Activated naive CD4-positive, alpha-beta T cell treated with anti-CD3 and anti-CD28 coated beads for 36 hours (primary cell): ENCODE measurements at regions not wholly inside any gene's neighbourhood (a gene's known extent, or its start where the extent isn't known, plus 50 kb on each side); places are given as distances from the start of the nearest gene placed in this dataset.
"Not testable (repeated sequence)": the region's sequence is repeated elsewhere in the genome, so short reads cannot be mapped to it uniquely, and the experiment has no call there.

Source experiments
- CTCF ChIA-PET: fragments of 350-600 bp; sonication (Branson Sonifier 250); formaldehyde crosslinking; loops from one replicate; lab custom pipeline; 2021; ENCODE audit warnings: antibody characterized with exemption; lab: Charles Lee
- DNase-seq: peaks from one replicate; pipeline ENCODE4 v3.0.0-alpha.2; 2020
- H3K27ac Mint-ChIP-seq: one replicate; pipeline ENCODE4 v1.8.0; 2021; ENCODE audit warnings: mild to moderate bottlenecking, mixed read lengths
- H3K27me3 Mint-ChIP-seq: one replicate; pipeline ENCODE4 v1.8.0; 2021; ENCODE audit warnings: low read depth, mixed read lengths
- H3K36me3 Mint-ChIP-seq: one replicate; pipeline ENCODE4 v1.8.0; 2021; ENCODE audit warnings: low read depth, mixed read lengths
- H3K4me1 Mint-ChIP-seq: one replicate; pipeline ENCODE4 v1.8.0; 2021; ENCODE audit warnings: low read depth, mixed read lengths
- H3K4me3 Mint-ChIP-seq: one replicate; pipeline ENCODE4 v1.8.0; 2021; ENCODE audit warnings: mild to moderate bottlenecking, moderate library complexity, mixed read lengths
- H3K9me3 Mint-ChIP-seq: one replicate; pipeline ENCODE4 v1.8.0; 2021; ENCODE audit warnings: mixed read lengths
- intact Hi-C: fragments of 100-400 bp; cut with micrococcal nuclease; formaldehyde crosslinking; loops from one replicate; pipeline ENCODE4 v1.15.1; 2023

DNA sequence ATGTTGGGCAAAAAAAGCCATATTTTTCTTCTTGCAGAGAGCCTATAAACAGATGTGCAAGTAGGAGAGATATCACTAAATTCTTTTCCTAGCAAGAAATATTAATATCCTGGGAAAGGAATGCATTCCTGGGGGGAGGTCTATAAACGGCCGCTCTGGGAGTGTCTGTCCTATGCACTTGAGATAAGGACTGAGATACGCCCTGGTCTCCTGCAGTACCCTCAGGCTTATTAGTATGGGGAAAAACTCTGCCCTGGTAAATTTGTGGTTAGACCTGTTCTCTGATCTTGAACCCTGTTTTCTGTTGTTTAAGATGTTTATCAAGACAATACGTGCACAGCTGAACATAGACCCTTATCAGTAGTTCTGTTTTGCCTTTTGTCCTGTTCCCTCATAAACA lies 177.8 kb upstream of the PAQR3 start:
- DNase-seq, H3K4me3 Mint-ChIP-seq, intact Hi-C loops, CTCF ChIA-PET, H3K27ac Mint-ChIP-seq, H3K36me3 Mint-ChIP-seq, H3K4me1 Mint-ChIP-seq, H3K27me3 Mint-ChIP-seq: not testable (repeated sequence)
- peaks cover 31% of the 10 kb centered on the region for H3K9me3 Mint-ChIP-seq

DNA sequence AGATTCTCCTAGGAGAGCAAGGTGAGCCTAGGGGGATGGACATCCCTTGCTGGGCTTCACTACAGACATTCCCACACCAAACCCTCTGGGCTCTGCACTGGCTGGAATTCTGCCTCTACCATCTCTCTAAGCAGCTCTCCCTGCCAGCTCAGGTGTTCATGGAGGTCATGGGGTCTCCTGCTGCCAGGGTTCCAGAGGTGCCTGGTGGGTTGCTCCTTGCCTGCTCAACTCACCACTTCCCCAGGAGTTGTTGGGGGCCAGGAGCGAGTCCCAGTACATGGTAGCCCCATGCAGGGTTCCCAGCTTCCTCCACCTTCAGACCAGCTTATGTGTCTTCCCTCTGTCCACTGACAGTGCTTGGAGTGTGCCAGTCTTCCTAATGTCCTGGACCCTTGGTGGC lies 167.8 kb upstream of the PAQR3 start:
- no peak overlapping the region for H3K27ac Mint-ChIP-seq
- no peak for DNase-seq
- no peaks in the 10 kb centered on the region for H3K9me3 Mint-ChIP-seq
- no peak overlapping the region for H3K4me3 Mint-ChIP-seq
- intact Hi-C loops: no loop called here
- CTCF ChIA-PET: no interaction called here
- no peaks in the 10 kb centered on the region for H3K4me1 Mint-ChIP-seq
- H3K27me3 Mint-ChIP-seq: no peaks in the 10 kb centered on the region
- H3K36me3 Mint-ChIP-seq: no peaks in the 10 kb centered on the region

DNA sequence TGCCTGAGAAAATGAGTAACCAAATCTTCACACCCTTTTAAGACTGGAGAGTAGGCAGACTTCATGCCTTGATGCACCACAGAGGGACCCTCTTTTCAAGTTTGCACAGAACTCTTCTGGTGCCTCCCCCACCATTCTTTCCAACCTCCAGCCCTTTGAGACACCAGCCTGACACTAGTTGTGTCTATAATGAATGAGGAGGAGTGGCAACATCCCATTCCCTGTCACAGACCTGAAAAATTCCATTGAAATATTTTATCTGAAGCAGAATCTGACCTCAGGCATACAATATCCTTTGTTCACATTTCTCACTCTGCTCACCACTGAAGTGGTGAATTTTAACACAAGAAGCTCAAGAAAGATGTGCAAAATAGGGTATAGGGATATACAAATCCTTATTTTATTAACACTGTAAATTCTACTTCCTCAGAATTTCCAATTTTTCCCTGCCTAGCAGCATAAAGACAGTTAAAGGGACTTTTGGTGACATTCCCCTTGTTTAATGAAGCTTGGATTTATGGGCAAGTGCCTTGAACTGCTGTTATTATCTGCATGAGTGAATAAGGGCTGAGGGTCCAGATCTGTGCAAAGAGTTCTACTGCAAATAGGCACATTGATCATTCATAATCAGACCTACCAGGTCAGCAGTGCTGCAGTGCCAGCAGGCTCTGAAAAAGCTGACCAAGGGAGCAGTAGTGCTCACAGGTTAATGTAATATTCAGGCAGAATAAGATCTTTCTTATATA lies 149.9 kb upstream of the PAQR3 start:
- no peaks in the 10 kb centered on the region for H3K27me3 Mint-ChIP-seq
- no peaks in the 10 kb centered on the region for H3K9me3 Mint-ChIP-seq
- intact Hi-C loops: no loop called here
- no peaks in the 10 kb centered on the region for H3K4me1 Mint-ChIP-seq
- DNase-seq: no peak
- no peak overlapping the region for H3K4me3 Mint-ChIP-seq
- no peak overlapping the region for H3K27ac Mint-ChIP-seq
- H3K36me3 Mint-ChIP-seq: no peaks in the 10 kb centered on the region
- CTCF ChIA-PET: no interaction called here

DNA sequence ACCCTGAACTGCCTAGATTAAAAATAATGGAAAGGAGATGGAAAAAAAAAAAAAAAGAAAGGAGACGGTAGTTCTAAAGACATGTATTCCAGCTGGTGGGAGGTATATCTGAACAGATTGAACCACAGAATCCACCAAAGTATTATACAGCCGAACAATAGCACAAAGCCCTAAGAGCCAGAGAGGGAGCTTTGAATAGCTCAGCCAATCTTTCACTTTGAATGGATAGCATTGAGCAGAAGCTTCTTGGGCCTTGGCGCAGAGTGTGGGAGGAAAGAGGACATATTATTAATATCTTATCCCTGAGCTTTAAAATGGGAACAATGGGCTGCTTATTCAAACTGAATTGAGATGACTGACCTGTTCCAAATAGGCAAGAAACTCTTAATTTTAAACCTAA lies 147.8 kb upstream of the PAQR3 start:
- intact Hi-C loops: no loop called here
- DNase-seq: no peak
- H3K4me1 Mint-ChIP-seq: no peaks in the 10 kb centered on the region
- no peak overlapping the region for H3K4me3 Mint-ChIP-seq
- H3K27ac Mint-ChIP-seq: no peak overlapping the region
- H3K36me3 Mint-ChIP-seq: no peaks in the 10 kb centered on the region
- H3K9me3 Mint-ChIP-seq: peaks cover 2% of the 10 kb centered on the region
- CTCF ChIA-PET: interaction anchor here (0.6 kb wide), 1 partner anchor 27 kb away, joined by 4 read pairs; no protein-coding TSS in a partner anchor
- no peaks in the 10 kb centered on the region for H3K27me3 Mint-ChIP-seq

DNA sequence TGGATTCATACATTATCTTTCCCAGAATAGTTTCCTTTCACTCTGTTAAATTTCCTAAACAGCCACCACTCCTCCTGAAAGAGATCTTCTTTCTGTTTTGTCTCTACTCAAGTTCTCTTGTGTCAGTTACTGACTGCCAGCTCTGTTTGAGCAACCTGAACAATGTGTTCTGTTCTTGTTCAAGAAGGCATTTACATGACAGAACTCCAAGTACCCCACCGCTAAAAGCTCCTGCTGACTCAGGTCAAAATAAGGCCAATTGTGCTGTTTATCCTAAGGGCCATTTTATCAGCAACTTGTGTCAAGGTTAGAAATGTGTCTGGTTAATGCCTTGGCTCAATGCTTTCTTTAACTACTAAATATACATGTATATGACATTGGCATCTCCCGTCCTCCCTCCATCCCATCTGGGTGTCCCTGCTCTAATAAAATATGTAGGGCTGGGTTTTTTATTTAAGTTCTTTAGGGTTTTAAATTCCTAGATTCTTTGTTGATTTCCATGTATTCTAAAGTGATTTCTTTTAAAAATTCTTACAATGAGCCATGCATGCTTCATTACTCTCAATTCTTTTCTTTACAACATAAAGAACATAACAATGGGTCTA lies 144.3 kb upstream of the PAQR3 start:
- H3K36me3 Mint-ChIP-seq: no peaks in the 10 kb centered on the region

DNA sequence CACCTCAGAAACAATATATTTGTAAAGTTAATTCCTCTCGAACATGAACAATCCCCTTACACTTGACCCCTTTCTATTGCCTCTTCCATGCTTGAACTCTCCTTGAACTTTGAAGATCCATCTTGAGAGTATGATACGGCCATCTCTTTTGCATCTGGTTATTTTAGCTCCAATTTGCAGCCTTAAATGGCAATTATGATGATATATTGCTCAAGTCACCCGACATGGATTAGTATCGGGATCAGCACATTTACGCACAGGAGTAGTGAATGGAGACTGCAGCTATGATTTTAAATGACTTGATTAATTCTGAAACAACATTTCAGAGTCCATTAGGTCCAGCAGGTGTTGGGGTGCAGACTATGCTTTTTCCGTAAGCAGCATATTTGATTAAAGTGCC lies 143.8 kb upstream of the PAQR3 start:
- H3K4me3 Mint-ChIP-seq: no peak overlapping the region
- H3K36me3 Mint-ChIP-seq: no peaks in the 10 kb centered on the region
- CTCF ChIA-PET: no interaction called here

More for the DNA sequence above, 144.3 kb upstream of the PAQR3 start:
- H3K27me3 Mint-ChIP-seq: peaks cover 1% of the 10 kb centered on the region
- no peak for DNase-seq
- H3K27ac Mint-ChIP-seq: no peak overlapping the region
- CTCF ChIA-PET: no interaction called here
- no peaks in the 10 kb centered on the region for H3K4me1 Mint-ChIP-seq
- intact Hi-C loops: no loop called here
- peaks cover 5% of the 10 kb centered on the region for H3K9me3 Mint-ChIP-seq
- no peak overlapping the region for H3K4me3 Mint-ChIP-seq

GRCh38 chr4:79081973-79082372 lies 142.7 kb upstream of the PAQR3 start:
- Mint-ChIP-seq H3K36me3 (no peaks in the 10 kb centered on the region), H3K27ac (no peak overlapping the region), H3K27me3 (peaks cover 1% of the 10 kb centered on the region), H3K9me3 (peaks cover 5% of the 10 kb centered on the region), H3K4me1 (no peaks in the 10 kb centered on the region), H3K4me3 (no peak overlapping the region)
- no peak for DNase-seq
- intact Hi-C loops: no loop called here
- CTCF ChIA-PET: no interaction called here

More for the DNA sequence above, 143.8 kb upstream of the PAQR3 start:
- intact Hi-C loops: no loop called here
- H3K27me3 Mint-ChIP-seq: peaks cover 1% of the 10 kb centered on the region
- no peak for DNase-seq
- peaks cover 5% of the 10 kb centered on the region for H3K9me3 Mint-ChIP-seq
- no peaks in the 10 kb centered on the region for H3K4me1 Mint-ChIP-seq
- no peak overlapping the region for H3K27ac Mint-ChIP-seq

DNA sequence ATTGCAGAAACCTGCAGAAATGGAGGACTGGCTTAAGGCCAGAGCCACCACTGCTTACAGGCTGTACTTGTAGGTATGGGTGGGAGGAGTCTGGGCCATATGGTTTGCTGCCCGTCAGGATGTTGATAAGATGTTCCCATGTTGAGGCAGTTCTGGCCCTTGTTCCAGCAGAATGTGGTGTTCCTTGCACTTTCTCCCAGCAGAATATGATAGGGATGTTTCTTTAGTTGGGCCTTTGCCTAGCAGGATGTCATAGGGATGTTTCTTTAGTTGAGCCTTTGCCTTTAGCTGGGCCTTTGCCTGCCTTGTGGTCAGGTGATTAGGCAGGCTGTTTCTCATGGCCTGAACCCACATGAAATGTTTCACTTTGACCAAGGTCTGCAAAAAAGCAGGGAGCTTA lies 139.1 kb upstream of the PAQR3 start:
- peaks cover 14% of the 10 kb centered on the region for H3K9me3 Mint-ChIP-seq
- intact Hi-C loops: no loop called here
- H3K36me3 Mint-ChIP-seq: no peaks in the 10 kb centered on the region
- H3K27ac Mint-ChIP-seq: no peak overlapping the region
- no peak overlapping the region for H3K4me3 Mint-ChIP-seq
- H3K27me3 Mint-ChIP-seq: peaks cover 1% of the 10 kb centered on the region
- CTCF ChIA-PET: no interaction called here
- DNase-seq: no peak
- no peaks in the 10 kb centered on the region for H3K4me1 Mint-ChIP-seq

GRCh38 chr4:79074040-79074439 lies 134.8 kb upstream of the PAQR3 start:
- CTCF ChIA-PET: no interaction called here

DNA sequence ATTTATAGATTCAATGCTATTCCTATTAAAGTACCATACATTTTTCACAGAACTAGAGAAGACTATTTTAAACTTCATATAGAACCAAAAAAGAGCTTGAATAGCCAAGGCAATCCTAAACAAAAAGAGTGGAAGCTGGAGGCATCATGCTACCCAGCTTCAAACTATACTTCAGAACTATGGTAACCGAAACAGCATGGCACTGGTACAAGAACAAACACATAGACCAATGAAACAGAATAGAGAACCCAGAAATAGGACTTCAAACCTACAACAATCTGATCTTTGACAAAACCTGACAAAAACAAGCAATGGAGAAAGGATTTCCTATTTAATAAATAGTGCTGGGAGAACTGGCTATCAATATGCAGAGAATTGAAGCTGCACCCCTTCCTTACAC lies 134.2 kb upstream of the PAQR3 start:
- Mint-ChIP-seq H3K27ac (no peak overlapping the region), H3K27me3 (no peaks in the 10 kb centered on the region), H3K4me1 (no peaks in the 10 kb centered on the region), H3K36me3 (no peaks in the 10 kb centered on the region), H3K4me3 (no peak overlapping the region), H3K9me3 (peaks cover 13% of the 10 kb centered on the region)
- DNase-seq: no peak
- CTCF ChIA-PET: no interaction called here
- intact Hi-C loops: no loop called here

More at GRCh38 chr4:79074040-79074439, 134.8 kb upstream of the PAQR3 start:
- H3K9me3 Mint-ChIP-seq: peaks cover 13% of the 10 kb centered on the region
- H3K36me3 Mint-ChIP-seq: no peaks in the 10 kb centered on the region
- H3K4me3 Mint-ChIP-seq: no peak overlapping the region
- intact Hi-C loops: no loop called here
- H3K27ac Mint-ChIP-seq: no peak overlapping the region
- no peaks in the 10 kb centered on the region for H3K27me3 Mint-ChIP-seq
- no peaks in the 10 kb centered on the region for H3K4me1 Mint-ChIP-seq
- no peak for DNase-seq

DNA sequence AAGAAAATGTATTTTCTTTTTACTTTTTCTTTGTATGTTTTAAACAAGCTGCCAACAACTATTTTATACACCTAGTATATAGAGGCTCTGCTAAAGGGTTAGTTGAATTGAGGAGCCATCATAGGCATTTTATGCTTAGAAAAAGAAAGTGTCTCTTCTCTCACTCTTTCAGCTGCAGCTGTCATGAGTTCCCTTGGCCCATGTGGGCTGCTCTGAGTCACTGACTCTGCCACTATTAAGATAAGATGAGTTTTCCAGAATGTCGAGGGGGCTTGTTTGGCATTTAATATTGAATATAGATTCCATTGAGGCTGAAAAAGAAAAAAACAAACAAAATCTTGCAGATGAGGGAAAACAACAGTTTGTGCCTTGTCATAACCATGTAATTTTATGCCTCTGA lies 126.0 kb upstream of the PAQR3 start:
- no peak for DNase-seq
- Mint-ChIP-seq H3K4me3 (no peak overlapping the region), H3K36me3 (no peaks in the 10 kb centered on the region), H3K9me3 (no peaks in the 10 kb centered on the region), H3K4me1 (no peaks in the 10 kb centered on the region), H3K27ac (no peak overlapping the region), H3K27me3 (peaks cover 2% of the 10 kb centered on the region)
- intact Hi-C loops: no loop called here
- CTCF ChIA-PET: no interaction called here

DNA sequence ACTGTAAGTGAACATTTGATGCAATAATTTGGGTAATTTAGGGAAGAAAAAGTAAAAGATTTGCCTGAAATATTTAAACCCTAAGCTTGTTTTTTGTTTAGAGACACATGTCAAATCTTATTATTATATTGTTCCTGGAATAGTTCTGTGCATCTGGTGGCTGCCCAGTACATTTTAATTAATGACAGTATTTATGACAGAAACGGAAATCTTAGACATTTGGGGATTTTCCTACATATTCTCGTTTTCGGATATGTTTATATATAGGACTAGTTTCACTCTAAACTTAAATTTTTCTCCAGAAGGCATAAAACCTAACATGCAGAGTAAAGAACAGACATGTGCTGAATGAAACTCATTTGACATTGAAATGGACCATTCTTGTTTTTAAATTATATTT lies 125.6 kb upstream of the PAQR3 start:
- Mint-ChIP-seq H3K4me1 (no peaks in the 10 kb centered on the region), H3K36me3 (no peaks in the 10 kb centered on the region), H3K27me3 (peaks cover 2% of the 10 kb centered on the region), H3K27ac (no peak overlapping the region), H3K9me3 (no peaks in the 10 kb centered on the region), H3K4me3 (no peak overlapping the region)
- CTCF ChIA-PET: no interaction called here
- intact Hi-C loops: no loop called here
- no peak for DNase-seq
